ENCODE measurements at regions not wholly inside any gene's neighbourhood (a gene's known extent, or its start where the extent isn't known, plus 50 kb on each side); places are given as distances from the start of the nearest gene placed in this dataset.

DNA sequence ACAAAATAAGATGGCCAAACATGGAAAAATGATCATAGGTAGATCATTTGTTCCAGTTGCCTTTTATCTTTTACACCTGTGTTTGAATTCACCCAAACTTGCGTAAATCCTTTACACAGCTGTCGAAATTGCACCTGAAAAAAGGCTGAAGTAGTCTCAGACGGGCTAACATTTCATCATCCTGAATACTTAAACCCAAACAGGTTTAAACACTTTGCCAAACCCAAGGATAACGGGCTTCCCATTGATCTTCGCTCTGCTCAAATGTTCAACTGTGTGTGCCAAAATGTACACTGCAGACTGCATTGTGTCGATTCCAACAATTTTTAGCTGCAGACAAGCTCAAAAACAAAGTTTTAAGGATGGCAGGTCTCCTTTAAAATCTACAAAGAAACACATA is 288.7 kb upstream of the DDHD1 start:
- Histone ChIP-seq H3K36me3 (ENCODE audit: control insufficient read depth in 2 of 2, extremely low read depth in 1 of 2, insufficient read depth in 2 of 2, low read length in 2 of 2) (no peaks in the 10 kb centered on the region), H2AFZ (ENCODE audit: control insufficient read depth, low read length) (no peak overlapping the region), H3K9me1 (ENCODE audit: control insufficient read depth, extremely low read depth, insufficient read depth, low read length) (no peaks in the 10 kb centered on the region), H4K20me1 (ENCODE audit: control insufficient read depth, extremely low read depth, insufficient read depth, low read length) (no peaks in the 10 kb centered on the region), H3K27me3 (ENCODE audit: control insufficient read depth, extremely low read depth, insufficient read depth, low read length) (no peaks in the 10 kb centered on the region), H3K9ac (ENCODE audit: control insufficient read depth, extremely low read depth, insufficient read depth, low read length) (no peak overlapping the region), H3K27ac (ENCODE audit: control insufficient read depth, insufficient read depth, low read length) (no peak overlapping the region), H3K4me2 (ENCODE audit: control insufficient read depth, extremely low read depth, insufficient read depth, low read depth, low read length) (no peak overlapping the region), H3K9me3 (ENCODE audit: control insufficient read depth, low read depth, low read length) (no peaks in the 10 kb centered on the region), H3K4me3 (ENCODE audit: control insufficient read depth in 2 of 3, extremely low read depth in 1 of 3, insufficient read depth in 2 of 3, low read depth in 1 of 3, low read length in 3 of 3) (no peak overlapping the region), H3K79me2 (ENCODE audit: control insufficient read depth, insufficient read depth, low read length) (no peaks in the 10 kb centered on the region), H3K4me1 (ENCODE audit: control insufficient read depth, extremely low read depth, insufficient read depth, low read length) (no peaks in the 10 kb centered on the region)
- TF ChIP-seq, protein P1, sequence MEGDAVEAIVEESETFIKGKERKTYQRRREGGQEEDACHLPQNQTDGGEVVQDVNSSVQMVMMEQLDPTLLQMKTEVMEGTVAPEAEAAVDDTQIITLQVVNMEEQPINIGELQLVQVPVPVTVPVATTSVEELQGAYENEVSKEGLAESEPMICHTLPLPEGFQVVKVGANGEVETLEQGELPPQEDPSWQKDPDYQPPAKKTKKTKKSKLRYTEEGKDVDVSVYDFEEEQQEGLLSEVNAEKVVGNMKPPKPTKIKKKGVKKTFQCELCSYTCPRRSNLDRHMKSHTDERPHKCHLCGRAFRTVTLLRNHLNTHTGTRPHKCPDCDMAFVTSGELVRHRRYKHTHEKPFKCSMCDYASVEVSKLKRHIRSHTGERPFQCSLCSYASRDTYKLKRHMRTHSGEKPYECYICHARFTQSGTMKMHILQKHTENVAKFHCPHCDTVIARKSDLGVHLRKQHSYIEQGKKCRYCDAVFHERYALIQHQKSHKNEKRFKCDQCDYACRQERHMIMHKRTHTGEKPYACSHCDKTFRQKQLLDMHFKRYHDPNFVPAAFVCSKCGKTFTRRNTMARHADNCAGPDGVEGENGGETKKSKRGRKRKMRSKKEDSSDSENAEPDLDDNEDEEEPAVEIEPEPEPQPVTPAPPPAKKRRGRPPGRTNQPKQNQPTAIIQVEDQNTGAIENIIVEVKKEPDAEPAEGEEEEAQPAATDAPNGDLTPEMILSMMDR (optimal IDR thresholded peaks at IDR 0.05 in 1 of 3, IDR thresholded peaks at IDR 0.05 in 1 of 3, conservative IDR thresholded peaks at IDR 0.05 in 1 of 3; ENCODE audit: extremely low read depth in 1 of 3, insufficient read depth in 2 of 3, low read length in 3 of 3) = no peak
- no peak for TF ChIP-seq EZH2 (IDR thresholded peaks at IDR 0.05; ENCODE audit: low read length)
- dilution Hi-C loops (cut with MboI; ENCODE audit: extremely low pct_ligation_motif_present, low sequenced_read_pairs) = no loop called here
- DNase-seq (ENCODE audit: low read depth, low spot score) (no peak), FAIRE-seq (no peak)

DNA sequence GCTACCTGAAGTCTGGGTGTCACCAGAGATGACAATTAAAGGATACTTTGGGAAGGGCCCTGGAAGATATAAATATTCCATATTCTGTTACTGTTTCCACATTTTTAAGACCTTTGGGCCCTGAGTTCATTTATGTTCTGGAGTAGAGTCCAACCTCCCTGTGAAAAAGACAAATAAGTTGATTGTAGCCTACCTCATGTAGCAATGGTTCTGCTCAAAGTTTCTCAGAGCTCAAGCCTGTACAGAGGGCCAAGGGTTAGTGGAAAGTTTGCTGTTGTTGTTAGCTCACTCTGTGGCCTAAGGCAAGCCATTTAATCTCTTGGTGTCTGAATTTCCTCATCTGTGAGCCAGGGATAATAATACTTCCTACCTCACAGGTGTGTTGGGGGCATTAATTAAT is 284.7 kb upstream of the DDHD1 start:
- H3K9me3 ChIP-seq (ENCODE audit: control insufficient read depth, low read depth, low read length) = no peaks in the 10 kb centered on the region
- dilution Hi-C loops (cut with MboI; ENCODE audit: extremely low pct_ligation_motif_present, low sequenced_read_pairs) = no loop called here
- H3K36me3 ChIP-seq (ENCODE audit: control insufficient read depth in 2 of 2, extremely low read depth in 1 of 2, insufficient read depth in 2 of 2, low read length in 2 of 2) = no peaks in the 10 kb centered on the region
- H3K4me1 ChIP-seq (ENCODE audit: control insufficient read depth, extremely low read depth, insufficient read depth, low read length) = no peaks in the 10 kb centered on the region
- DNase-seq (ENCODE audit: low read depth, low spot score) = no peak
- no peak overlapping the region for H3K4me2 ChIP-seq (ENCODE audit: control insufficient read depth, extremely low read depth, insufficient read depth, low read depth, low read length)
- FAIRE-seq = no peak
- H3K4me3 ChIP-seq (ENCODE audit: control insufficient read depth in 2 of 3, extremely low read depth in 1 of 3, insufficient read depth in 2 of 3, low read depth in 1 of 3, low read length in 3 of 3) = no peak overlapping the region
- H3K79me2 ChIP-seq (ENCODE audit: control insufficient read depth, insufficient read depth, low read length) = no peaks in the 10 kb centered on the region
- H2AFZ ChIP-seq (ENCODE audit: control insufficient read depth, low read length) = no peak overlapping the region
- no peaks in the 10 kb centered on the region for H3K9me1 ChIP-seq (ENCODE audit: control insufficient read depth, extremely low read depth, insufficient read depth, low read length)
- no peak overlapping the region for H3K9ac ChIP-seq (ENCODE audit: control insufficient read depth, extremely low read depth, insufficient read depth, low read length)
- TF ChIP-seq EZH2 (IDR thresholded peaks at IDR 0.05; ENCODE audit: low read length) = no peak
- TF ChIP-seq, protein P1 (optimal IDR thresholded peaks at IDR 0.05 in 1 of 3, IDR thresholded peaks at IDR 0.05 in 1 of 3, conservative IDR thresholded peaks at IDR 0.05 in 1 of 3; ENCODE audit: extremely low read depth in 1 of 3, insufficient read depth in 2 of 3, low read length in 3 of 3) = no peak
- H3K27me3 ChIP-seq (ENCODE audit: control insufficient read depth, extremely low read depth, insufficient read depth, low read length) = no peaks in the 10 kb centered on the region
- no peak overlapping the region for H3K27ac ChIP-seq (ENCODE audit: control insufficient read depth, insufficient read depth, low read length)
- H4K20me1 ChIP-seq (ENCODE audit: control insufficient read depth, extremely low read depth, insufficient read depth, low read length) = no peaks in the 10 kb centered on the region

All from keratinocyte (primary cell).